ENCODE measurements at regions not wholly inside any gene's neighbourhood (a gene's known extent, or its start where the extent isn't known, plus 50 kb on each side); places are given as distances from the start of the nearest gene placed in this dataset.

DNA sequence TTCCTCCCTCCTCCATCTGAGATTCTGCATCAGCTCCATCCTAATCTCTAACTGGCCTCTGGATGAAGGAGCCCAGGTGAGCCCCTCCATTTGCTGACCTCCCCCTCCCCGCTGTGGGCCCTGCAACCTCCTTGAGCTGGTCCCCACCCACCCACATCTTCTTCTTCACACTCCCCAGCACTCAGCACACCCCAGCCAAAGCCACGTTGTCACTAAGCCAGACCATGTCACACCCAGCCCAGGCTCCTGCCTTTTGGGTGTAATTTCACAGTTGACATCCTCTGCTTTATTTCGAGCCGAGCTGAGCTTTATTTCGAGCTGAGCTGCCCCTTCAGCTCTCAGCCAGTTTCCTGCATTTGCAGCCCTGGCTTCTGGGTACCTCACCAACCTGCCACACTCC, 282.7 kb upstream of the TNRC6C start:
- H3K4me1 ChIP-seq = no peaks in the 10 kb centered on the region
- no peak overlapping the region for H3K27ac ChIP-seq
- H3K27me3 ChIP-seq = no peaks in the 10 kb centered on the region
- no peak for DNase-seq
- H3K9me3 ChIP-seq = no peaks in the 10 kb centered on the region
- no peak for TF ChIP-seq POLR2A (IDR thresholded peaks at IDR 0.05)
- TF ChIP-seq, protein P1, sequence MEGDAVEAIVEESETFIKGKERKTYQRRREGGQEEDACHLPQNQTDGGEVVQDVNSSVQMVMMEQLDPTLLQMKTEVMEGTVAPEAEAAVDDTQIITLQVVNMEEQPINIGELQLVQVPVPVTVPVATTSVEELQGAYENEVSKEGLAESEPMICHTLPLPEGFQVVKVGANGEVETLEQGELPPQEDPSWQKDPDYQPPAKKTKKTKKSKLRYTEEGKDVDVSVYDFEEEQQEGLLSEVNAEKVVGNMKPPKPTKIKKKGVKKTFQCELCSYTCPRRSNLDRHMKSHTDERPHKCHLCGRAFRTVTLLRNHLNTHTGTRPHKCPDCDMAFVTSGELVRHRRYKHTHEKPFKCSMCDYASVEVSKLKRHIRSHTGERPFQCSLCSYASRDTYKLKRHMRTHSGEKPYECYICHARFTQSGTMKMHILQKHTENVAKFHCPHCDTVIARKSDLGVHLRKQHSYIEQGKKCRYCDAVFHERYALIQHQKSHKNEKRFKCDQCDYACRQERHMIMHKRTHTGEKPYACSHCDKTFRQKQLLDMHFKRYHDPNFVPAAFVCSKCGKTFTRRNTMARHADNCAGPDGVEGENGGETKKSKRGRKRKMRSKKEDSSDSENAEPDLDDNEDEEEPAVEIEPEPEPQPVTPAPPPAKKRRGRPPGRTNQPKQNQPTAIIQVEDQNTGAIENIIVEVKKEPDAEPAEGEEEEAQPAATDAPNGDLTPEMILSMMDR (IDR thresholded peaks at IDR 0.05) = no peak
- intact Hi-C loops (cut with DNase I; ENCODE audit: low total_unique reads) = no loop called here
- H3K4me3 ChIP-seq = no peak overlapping the region
- H3K36me3 ChIP-seq = no peaks in the 10 kb centered on the region

DNA sequence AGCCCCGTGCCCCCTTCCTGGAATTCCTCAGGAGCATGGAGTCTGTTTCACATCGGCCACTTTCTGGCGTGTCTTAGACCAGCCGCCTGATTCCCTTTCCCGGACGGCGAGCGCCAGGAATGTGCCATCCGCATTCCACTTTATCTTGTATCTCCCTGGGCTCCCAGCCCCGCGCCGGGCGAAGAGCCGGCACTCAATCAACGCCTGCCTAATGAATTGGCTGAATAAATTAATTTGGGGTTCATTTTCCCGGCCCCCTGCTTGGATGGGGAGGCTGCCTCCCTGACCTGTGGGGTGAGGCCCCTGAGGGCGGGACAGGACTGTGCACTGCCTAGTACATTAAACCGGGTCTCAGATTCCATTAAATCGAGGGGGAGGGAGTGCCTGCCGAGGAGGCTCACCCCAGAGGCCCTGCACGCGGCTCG, 282.3 kb upstream of the TNRC6C start:
- H3K9me3 ChIP-seq = no peaks in the 10 kb centered on the region
- DNase-seq = no peak
- H3K27ac ChIP-seq = no peak overlapping the region
- intact Hi-C loops (cut with DNase I; ENCODE audit: low total_unique reads) = no loop called here
- H3K4me1 ChIP-seq = no peaks in the 10 kb centered on the region
- H3K4me3 ChIP-seq = no peak overlapping the region
- no peak for TF ChIP-seq POLR2A (IDR thresholded peaks at IDR 0.05)
- TF ChIP-seq, protein P1 (IDR thresholded peaks at IDR 0.05) = no peak
- H3K36me3 ChIP-seq = no peaks in the 10 kb centered on the region
- no peaks in the 10 kb centered on the region for H3K27me3 ChIP-seq

DNA sequence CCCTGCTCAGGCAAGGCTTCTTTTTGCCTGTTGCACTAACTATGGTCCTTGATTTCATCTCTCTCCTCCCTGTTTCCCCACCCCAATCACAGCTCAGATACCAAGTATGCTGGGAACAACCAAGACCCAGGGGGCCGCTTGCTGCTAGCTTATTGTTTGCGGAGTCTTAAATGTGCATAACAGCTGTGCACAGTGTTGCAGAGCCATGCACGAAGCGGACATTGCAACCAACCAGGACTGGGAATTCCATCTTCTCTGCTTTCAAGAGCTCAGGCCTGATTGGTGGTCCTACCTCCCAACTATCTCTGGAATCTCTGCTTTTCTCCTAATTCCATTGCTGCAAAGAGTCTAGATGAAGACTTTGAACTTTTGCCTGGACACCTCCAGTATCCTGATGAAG, 281.3 kb upstream of the TNRC6C start:
- H3K27me3 ChIP-seq = no peaks in the 10 kb centered on the region
- H3K36me3 ChIP-seq = no peaks in the 10 kb centered on the region
- no peaks in the 10 kb centered on the region for H3K4me1 ChIP-seq
- DNase-seq = no peak
- TF ChIP-seq POLR2A (IDR thresholded peaks at IDR 0.05) = no peak
- TF ChIP-seq, protein P1 (IDR thresholded peaks at IDR 0.05) = no peak
- H3K27ac ChIP-seq = no peak overlapping the region
- H3K9me3 ChIP-seq = no peaks in the 10 kb centered on the region
- intact Hi-C loops (cut with DNase I; ENCODE audit: low total_unique reads) = no loop called here
- H3K4me3 ChIP-seq = no peak overlapping the region

- H3K27ac ChIP-seq = no peak overlapping the region
- H3K4me1 ChIP-seq = no peaks in the 10 kb centered on the region
- TF ChIP-seq, protein P1 (IDR thresholded peaks at IDR 0.05) = no peak
- no peak for TF ChIP-seq POLR2A (IDR thresholded peaks at IDR 0.05)
- no peaks in the 10 kb centered on the region for H3K9me3 ChIP-seq
- H3K4me3 ChIP-seq = no peak overlapping the region
- H3K36me3 ChIP-seq = no peaks in the 10 kb centered on the region
- no peaks in the 10 kb centered on the region for H3K27me3 ChIP-seq
- no peak for DNase-seq
- intact Hi-C loops (cut with DNase I; ENCODE audit: low total_unique reads) = no loop called here
These were observed 280.9 kb upstream of the TNRC6C start for GRCh38 chr17:77677630-77678029.

GRCh38 chr17:77679589-77679988, 278.9 kb upstream of the TNRC6C start:
- Histone ChIP-seq H3K36me3 (no peaks in the 10 kb centered on the region), H3K9me3 (no peaks in the 10 kb centered on the region), H3K4me1 (no peaks in the 10 kb centered on the region), H3K4me3 (no peak overlapping the region), H3K27me3 (no peaks in the 10 kb centered on the region), H3K27ac (no peak overlapping the region)
- intact Hi-C loops (cut with DNase I; ENCODE audit: low total_unique reads) = no loop called here
- DNase-seq = no peak
- TF ChIP-seq POLR2A (IDR thresholded peaks at IDR 0.05) = no peak
- TF ChIP-seq, protein P1 (IDR thresholded peaks at IDR 0.05) = no peak
